ELF-1 (cell line): ENCODE measurements at regions not wholly inside any gene's neighbourhood (a gene's known extent, or its start where the extent isn't known, plus 50 kb on each side); places are given as distances from the start of the nearest gene placed in this dataset.

Experiments used
- DNase-seq: peaks from one replicate; pipeline ENCODE4 v3.0.0-alpha.2; 2016; ENCODE audit warnings: low read depth, low spot score

DNA sequence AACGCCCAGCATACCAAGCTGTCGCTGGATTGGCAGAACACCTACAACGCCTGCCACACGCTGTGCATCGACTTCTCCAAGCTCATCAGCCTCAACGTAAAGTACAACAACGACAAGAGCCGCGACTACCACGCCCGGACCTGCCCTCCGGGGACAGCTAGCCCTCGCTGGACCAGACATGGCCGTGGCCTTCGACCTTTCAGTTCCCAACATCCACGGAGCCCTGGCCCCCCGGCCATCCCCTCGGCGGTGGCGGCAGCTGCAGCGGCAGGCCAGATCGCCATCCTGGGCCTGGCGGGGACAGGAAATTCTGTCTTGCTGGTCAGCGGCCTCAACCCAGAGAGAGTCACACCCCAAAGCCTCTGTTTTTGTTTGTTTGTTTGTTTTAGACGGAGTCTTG, 132.6 kb upstream of the FUT8 start:
- DNase-seq, result no peak

DNA sequence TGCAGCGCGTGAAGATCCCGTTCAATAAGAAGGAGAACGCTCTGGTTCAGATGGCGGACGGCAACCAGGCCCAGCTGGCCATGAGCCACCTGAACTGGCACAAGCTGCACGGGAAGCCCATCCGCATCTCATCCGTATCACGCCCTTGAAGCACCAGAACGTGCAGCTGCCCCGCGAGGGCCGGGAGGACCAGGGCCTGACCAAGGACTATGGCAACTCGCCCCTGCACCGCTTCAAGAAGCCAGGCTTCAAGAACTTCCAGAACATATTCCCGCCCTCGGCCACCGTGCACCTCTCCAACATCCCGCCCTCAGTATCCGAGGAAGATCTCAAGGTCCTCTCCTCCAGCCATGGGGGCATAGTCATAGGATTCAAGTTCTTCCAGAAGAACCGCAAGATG, 131.9 kb upstream of the FUT8 start:
- DNase-seq, result no peak

DNA sequence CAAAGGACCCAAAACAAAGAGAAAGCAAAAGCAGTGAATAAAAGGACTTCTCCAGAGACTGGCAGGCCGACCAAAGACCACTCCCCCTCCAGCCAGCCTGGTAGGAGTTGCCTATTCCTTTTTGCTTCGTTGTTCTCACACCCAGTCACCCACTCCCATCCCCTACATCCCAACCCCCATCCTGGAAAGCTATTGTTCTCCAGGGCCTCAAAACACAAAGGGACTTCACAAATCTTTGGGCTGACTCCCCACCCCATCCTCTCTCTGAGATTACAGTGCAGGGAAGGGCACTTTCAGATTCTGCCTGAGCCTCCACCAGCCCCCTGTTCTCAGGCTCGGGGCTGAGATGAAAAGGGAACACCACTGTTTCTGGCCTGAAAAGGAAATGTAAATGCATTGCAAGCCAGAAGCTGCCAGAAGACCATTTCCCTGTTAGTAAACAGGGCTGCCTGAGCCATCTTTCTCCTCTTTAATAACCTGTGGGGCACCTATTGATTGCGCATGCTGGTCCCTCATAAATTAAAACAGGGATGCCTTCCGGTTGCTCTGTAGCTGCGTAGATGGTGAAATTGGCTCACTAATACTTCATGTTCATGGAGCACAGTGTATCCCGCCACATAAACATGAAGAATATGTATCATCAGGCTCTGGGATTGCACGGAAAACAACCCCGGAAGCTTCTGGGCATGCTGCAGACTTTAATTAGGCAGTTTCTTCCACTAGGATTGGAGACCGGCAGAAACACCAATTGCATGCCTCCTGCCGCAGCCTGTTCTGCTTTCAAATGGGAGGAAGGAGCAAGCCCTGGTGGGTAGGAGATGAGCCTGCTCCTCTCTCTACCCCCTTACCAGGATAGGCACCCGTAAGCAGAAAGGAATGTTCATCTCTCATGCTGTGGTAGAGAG, 130.3 kb upstream of the FUT8 start:
- DNase-seq, result peak; percentile 90

GRCh38 chr14:65282896-65283253, 129.7 kb upstream of the FUT8 start:
- DNase-seq, result no peak

- no peak for DNase-seq
Measured at GRCh38 chr14:65286443-65286842, 126.1 kb upstream of the FUT8 start.

DNA sequence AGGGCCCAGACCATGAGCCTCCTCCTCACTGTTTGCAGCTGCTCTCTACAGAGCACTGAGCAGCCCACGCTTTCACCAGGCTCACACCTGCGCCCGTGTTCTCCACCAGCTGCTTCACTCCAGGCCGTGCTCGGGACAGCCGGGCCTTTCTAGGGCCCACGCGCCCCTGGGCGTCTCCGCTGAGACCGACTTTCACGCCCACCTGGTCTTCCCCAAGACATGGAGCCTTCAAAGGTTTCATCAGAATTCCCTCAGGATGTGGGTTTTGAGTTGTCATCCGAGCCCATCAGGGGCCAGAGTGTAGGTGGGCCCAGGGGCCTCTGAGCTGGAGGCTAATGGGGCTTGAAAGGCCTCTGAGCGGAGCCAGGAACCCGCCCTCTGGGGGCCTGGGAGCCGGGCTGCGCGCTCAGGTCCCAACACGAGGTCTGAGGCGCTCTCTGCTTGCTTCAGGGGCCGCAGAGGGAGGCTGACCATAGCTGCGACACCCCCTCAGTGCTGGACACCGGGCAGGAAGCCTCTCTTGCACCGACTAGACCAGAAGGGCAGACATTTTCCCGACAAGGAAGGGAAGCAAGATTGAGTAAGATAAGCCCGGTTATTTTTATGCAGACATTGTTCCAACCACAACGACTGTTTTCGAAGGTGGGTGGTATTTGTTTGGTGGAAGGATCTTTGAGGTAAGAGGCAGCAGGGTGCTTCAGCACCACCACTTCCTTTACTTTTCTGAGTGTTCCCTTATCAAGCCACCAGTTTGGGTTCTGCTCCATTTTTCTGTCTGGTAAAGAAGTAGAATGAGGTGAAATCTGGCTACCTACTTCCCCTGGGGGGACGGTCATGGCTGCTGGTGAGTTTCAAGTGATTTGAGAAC, 125.0 kb upstream of the FUT8 start:
- DNase-seq, result peak; percentile 59

DNA sequence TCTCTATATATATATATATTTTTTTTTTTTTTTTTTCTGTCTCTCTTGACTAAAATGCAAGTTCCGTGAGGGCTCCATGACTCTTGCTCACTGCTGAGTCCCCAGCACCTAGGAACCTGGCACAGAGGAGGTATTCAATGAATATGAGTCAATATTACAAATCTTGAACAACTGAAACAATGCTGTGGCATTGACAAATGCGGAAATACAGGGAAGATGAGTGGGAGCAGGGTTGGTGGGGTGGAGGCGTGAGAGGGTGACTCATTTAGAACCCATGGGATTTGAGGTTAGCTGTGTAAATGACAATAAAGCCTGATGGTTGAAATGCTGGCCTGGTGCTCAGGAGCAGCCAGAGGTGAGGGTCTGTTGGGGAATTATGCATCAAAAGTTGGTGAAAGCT, 121.7 kb upstream of the FUT8 start:
- DNase-seq, result no peak

DNA sequence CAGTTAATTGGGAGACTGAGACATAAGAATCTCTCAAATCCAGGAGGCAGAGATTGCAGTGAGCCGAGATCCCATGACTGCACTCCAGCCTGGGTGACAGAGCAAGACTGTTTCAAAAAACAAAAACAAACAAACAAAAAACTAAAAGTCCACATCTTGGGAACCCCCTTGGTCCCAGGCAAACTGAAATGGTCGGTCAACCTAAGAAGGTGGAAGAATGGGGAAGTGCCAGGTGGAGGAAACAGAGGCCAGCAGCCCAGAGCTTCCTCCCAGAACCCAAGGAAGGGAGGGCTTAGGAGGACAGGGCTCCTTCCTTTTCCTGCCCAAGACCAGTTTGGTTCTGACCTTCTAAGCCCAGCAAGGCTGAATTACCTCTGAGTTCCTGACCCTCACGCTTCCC, 121.0 kb upstream of the FUT8 start:
- DNase-seq, result no peak

GRCh38 chr14:65294816-65295215, 117.7 kb upstream of the FUT8 start:
- no peak for DNase-seq

- DNase-seq, result no peak
Measured at GRCh38 chr14:65296402-65296801, 116.1 kb upstream of the FUT8 start.

- DNase-seq, result no peak
Measured at GRCh38 chr14:65296876-65297275, 115.7 kb upstream of the FUT8 start.

DNA sequence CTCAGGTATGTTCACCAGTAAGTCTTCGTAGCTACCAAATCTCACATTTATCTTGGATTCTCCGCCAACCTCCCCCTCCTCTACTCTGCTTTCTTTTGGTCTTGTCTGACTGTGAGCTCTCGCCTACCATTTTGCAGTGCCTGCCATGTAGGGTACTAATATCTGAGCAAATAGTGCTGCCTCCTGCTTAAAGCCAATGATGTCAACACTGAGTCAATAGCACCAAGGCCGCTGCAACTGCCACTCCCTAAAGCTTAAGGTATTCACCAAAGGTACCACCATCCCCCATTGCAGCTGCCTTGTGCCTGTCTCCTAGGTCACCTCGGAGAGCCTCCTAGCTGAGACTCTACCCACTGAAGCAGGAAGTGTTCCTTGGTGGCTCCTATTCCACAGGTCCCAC, 114.8 kb upstream of the FUT8 start:
- DNase-seq, result no peak

GRCh38 chr14:65299826-65300225, 112.7 kb upstream of the FUT8 start:
- DNase-seq, result no peak

DNA sequence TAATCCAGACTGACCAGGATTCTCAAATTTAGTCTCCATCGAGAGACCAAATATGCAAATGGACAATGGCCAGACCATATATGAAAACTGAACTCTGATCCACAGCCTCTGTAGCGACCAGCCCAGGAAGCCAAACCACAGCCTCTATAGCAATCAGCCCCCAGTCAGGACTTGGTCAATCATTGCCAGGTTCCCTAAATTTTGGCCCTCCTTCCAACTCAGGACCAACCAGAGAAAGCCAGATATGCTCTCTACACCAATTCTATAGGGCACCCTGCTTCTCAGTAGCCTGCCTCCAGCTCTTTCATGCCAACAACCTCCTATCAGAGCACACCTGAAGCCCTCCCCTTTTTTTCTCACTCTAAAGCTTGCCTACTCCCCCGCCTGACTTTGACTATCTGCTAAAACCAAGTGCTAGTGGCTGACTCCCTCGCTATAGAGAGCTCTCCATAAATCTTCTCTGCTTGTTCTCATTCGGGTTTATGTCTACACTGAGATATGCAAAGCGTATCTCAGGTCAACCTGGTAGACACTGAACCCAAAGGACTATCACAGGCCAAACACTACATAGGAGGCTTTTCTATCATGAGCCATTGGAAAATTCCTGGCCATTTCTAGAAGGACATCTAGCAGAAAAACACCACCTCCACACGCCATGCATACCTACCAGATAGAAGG, 110.5 kb upstream of the FUT8 start:
- DNase-seq, result no peak

- no peak for DNase-seq
Measured at GRCh38 chr14:65302571-65303189, 109.8 kb upstream of the FUT8 start.

GRCh38 chr14:65303190-65303898, 109.2 kb upstream of the FUT8 start:
- no peak for DNase-seq

GRCh38 chr14:65303899-65304222, 108.7 kb upstream of the FUT8 start:
- peak; percentile 33 for DNase-seq

- no peak for DNase-seq
Measured at GRCh38 chr14:65304239-65304638, 108.3 kb upstream of the FUT8 start.

GRCh38 chr14:65304963-65305362, 107.6 kb upstream of the FUT8 start:
- DNase-seq, result peak; percentile 26

DNA sequence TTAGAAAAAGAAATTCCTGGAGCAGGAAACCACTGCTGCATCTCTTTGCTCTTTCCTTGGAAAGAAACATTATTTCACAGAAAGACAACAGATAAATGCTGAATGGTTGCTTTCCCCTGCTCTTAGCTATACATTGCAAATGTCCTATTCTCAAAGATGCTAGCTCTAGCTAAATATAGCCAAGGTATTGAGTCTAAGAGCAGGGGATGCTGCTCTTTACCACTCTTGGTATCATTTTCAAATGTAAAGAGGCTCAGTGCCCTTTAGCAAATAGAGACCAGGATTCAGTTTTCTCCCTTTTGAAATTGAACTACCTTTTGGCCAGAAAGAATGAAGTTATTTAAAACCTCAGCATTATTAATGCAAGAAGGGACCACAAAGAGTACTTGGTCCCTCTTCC, 104.0 kb upstream of the FUT8 start:
- DNase-seq, result no peak

GRCh38 chr14:65310568-65310967, 102.0 kb upstream of the FUT8 start:
- DNase-seq, result no peak
